HG02981 (cell line): ENCODE measurements at regions not wholly inside any gene's neighbourhood (a gene's known extent, or its start where the extent isn't known, plus 50 kb on each side); places are given as distances from the start of the nearest gene placed in this dataset.
"Not testable (repeated sequence)": the region's sequence is repeated elsewhere in the genome, so short reads cannot be mapped to it uniquely, and the experiment has no call there.

ENCODE experiments used
- ATAC-seq: cut with Tn5 transposase; IDR thresholded peaks from one replicate; pipeline ENCODE4 v1.9.1; 2021; ENCODE audit warnings: mild to moderate bottlenecking, moderate library complexity; ENCODE audit not compliant: unreplicated experiment

DNA sequence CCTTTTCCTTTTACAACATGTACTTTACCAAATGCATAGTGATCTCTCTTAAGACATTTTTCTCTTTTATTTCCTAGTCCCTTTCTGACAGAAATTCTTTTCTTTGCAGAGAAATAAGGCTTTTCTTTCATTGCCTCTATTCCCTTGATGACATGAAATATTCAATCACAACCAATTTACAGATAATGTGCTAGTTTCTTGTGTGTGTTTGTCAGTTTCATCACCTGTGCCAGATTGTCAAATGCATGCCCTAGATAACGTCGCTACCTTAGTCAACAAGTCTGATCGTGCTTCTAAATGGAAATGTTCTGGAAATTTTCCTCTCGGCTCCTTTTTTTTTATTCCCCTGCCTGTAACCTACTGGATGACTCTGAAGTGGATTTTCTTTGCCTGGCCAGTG, 478.1 kb downstream of the KLF5 start:
- no peak for ATAC-seq

DNA sequence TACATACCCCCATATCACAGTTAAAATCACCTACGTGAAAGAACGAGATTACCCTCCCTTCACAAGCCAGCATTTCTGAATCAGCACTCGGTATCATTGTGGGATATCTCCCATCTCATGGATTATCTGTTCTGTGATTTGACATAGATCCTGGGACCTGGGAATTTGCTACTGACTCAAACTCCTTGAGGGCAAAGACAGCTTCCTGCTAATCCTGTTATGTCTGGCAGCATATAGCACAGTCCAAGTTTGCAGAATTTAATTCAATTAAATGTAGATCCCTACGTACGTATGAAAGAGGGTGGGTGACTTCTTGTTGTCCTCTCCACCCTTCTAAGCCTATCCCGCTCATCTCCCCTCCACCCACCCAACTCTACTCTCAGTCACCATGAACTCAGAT, 476.5 kb downstream of the KLF5 start:
- no peak for ATAC-seq

DNA sequence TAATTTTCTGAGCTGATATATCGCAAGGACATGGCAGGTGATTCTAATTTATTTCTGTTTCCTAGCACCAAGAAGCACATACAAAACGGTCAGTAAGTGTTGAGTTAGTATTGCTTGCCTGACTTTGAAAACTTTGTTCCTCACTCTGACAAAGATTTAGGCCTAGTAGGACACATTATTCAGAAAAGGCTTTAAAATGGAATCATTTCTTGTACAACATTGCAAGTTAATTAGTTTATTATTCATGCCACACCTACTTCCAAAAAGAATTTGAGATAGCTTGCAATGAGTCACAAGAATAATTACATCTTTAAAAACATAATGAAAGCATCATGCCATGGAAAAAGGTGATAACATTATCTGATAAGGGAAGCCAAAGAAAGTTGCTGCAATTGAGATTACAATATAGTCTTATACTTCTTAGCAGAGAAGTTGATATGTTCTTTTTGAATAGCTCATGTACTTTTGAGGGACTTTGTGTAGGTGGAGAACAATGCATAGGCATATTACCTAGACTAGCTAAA, 474.2 kb downstream of the KLF5 start:
- no peak for ATAC-seq

- no peak for ATAC-seq
These were observed 473.8 kb downstream of the KLF5 start for GRCh38 chr13:73532582-73532981.

- no peak for ATAC-seq
These were observed 472.2 kb downstream of the KLF5 start for GRCh38 chr13:73531014-73531413.

GRCh38 chr13:73522937-73523336, 464.1 kb downstream of the KLF5 start:
- no peak for ATAC-seq

DNA sequence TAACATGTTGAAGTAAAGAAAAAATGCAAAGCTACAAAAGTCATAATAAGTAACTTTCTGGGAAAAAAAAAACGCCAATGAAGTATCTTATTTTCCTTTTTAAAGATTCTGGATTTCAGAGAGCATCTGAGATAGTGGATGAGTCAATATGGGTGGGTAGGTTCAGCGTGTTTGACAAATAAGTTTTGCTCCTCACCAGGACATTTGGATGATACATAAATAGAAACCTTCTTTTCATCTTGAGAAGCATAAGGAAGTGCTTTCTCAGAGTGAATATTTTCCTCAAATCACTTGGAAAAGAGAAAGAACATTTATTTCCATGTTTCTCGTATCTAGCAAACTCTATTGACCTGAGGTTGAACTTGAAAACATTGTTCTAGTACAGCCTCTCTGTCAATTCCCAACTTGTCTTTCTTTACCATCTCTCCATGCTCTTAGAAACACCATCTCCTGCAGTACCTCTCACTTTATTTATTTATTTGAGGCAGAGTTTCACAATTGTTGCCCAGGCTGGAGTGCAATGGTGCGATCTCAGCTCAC, 463.2 kb downstream of the KLF5 start:
- no peak for ATAC-seq

- no peak for ATAC-seq
These were observed 462.5 kb downstream of the KLF5 start for GRCh38 chr13:73521290-73521624.

DNA sequence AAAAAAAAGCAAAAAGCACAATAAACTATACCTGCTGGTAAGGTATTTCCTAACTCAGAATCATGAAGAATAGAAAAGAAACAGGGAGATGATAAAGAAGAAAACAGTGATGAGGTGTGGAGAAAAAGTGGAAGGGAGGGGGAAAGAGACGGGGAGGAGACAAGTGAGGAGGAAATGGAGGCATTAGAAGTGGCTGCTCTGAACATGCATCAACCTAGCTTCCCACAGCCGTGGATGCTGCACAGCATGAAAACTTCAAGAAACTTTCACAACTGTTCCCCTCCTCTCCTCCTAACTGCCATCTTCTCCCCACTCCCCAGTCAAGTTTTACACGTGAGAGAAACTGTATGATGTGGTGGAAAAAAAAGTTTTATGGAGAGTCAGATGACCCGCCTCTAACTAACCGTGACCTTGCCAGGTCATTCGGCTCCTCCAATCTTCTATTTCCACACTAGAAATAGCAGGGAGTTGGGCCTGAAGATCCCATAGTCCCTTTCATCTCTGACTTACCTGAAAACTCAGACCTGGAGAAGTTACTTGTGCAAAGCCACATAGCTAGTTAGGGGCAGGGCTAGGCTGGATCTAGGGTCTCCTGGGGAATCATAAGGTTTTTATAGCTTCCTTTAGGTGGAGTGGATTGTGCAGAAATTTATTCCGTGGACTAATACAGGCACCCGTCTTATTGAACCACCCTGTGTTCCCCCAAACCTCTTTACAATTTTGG, 461.9 kb downstream of the KLF5 start:
- no peak for ATAC-seq

GRCh38 chr13:73520135-73520534, 461.3 kb downstream of the KLF5 start:
- not testable (repeated sequence) for ATAC-seq

- no peak for ATAC-seq
These were observed 460.8 kb downstream of the KLF5 start for GRCh38 chr13:73519396-73520116.

DNA sequence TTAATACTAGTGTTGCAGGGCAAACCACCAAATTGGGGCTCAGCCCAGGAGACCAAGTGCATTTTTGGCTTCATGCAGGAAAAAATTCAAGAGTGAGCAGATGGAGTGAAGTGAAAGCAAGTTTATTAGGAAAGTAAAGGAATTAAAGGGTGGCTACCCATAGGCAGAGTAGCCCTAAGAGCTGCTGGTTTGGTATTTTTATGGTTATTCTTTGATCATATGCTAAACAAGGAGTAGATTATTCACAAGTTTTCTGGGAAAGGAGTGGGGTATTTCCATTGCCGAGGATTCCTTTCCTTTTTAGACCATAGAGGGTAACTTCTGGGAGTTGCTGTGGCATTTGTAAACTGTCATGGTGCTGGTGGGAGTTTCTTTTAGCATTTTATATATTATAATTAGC, 459.0 kb downstream of the KLF5 start:
- no peak for ATAC-seq

DNA sequence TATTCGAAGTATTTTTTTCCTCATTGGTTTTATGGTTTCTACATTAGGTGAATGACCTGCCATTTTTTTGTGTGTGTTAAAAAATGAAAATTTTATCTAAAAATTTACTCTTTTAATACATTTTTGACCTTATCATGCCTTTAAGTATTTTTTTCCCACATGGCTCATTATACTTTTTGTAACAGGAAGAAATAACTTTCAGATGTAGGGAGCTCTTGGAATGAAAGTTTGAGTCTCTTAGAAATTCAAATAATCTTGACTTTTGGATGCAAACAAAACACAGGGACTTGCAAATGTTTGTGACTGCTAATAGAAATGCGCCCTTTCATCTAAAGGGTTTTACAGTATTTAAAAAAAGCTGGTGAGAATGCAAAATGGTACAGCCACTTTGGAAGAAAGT, 457.9 kb downstream of the KLF5 start:
- ATAC-seq: no peak

- no peak for ATAC-seq
These were observed 455.4 kb downstream of the KLF5 start for GRCh38 chr13:73514208-73514607.

DNA sequence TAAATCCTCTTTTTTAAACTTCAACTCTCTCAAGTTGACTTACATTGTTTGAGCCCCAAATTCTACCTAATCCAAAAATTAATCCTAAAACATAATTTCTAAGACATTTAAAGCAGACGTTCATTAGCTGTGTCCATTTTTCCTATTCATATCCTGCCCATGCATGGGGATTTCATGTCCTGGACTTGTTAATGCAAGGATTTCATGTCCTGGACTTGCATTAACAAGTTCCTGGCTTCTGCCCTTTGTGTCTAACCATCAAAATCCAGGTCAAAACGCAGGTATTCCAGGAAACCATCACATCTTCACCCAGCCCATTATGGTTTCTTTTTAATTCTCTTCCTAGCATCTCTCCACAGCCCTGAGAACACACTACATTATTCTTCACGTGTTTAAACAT, 454.9 kb downstream of the KLF5 start:
- ATAC-seq: no peak

DNA sequence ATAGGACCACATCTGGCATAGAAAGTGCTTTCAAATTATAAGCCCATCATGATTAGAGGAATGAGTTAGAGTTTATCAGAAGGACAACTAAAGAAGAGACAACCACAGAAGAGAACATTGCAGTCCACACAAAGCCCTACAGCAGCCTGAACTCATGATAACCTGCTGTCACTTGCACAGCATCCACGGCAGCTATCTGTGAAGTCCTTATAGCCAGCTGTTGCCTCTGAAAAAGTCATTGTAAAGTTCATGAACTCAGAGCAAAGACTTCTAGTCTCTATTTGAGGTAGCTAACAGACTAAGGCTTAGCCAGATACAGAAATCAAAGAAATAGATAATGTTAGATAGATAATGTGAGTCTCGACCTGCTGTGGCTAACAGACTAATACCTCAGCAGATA, 450.0 kb downstream of the KLF5 start:
- no peak for ATAC-seq

DNA sequence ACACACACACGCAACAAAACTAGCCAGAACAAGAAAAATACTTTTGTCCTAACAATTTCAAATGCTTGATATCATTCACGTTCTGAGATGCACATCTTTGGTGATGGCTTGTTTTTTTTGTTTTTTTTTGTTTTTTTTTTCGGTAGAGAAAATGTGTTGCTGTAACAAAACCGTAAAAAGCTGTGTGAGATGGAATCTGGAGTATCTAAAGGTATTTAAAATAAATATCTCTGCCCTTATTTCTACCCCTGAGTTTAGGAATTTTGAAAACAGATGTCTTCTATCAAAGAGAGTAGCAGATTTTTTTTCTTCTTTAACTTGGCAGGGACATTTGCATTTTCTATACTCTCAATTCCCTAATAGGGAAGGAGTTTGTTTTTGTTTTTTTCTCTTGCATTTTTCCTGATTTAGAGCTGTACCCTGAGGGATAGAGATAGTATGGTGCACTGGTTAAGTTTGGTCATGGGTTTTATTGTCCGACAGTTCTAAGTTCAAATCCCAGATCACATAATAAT, 446.6 kb downstream of the KLF5 start:
- ATAC-seq: no peak

- no peak for ATAC-seq
These were observed 440.9 kb downstream of the KLF5 start for GRCh38 chr13:73499695-73500094.

GRCh38 chr13:73497430-73497829, 438.6 kb downstream of the KLF5 start:
- ATAC-seq: no peak

GRCh38 chr13:73496711-73497110, 437.9 kb downstream of the KLF5 start:
- no peak for ATAC-seq

- no peak for ATAC-seq
These were observed 434.0 kb downstream of the KLF5 start for GRCh38 chr13:73492811-73493210.

DNA sequence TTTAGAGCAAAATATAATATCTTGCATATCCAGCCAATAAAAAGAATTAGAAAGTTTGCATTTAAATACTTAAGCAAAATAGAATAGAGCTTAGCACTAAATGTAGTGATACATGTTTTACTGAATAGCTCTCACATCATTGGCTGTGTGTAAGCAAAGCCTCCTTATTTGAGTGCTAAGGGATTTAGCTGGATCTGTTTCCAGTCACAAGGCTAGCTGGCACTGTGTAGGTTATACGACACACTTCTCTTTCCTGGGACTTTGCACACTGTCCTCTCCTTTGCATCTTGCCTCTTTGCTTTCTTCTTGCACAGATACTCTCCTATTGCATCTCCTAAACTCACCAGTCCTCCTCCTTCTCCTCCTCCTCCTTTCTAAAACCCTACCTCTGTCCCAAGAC, 423.8 kb downstream of the KLF5 start:
- no peak for ATAC-seq
